ENCODE measurements at regions not wholly inside any gene's neighbourhood (a gene's known extent, or its start where the extent isn't known, plus 50 kb on each side); places are given as distances from the start of the nearest gene placed in this dataset.

DNA sequence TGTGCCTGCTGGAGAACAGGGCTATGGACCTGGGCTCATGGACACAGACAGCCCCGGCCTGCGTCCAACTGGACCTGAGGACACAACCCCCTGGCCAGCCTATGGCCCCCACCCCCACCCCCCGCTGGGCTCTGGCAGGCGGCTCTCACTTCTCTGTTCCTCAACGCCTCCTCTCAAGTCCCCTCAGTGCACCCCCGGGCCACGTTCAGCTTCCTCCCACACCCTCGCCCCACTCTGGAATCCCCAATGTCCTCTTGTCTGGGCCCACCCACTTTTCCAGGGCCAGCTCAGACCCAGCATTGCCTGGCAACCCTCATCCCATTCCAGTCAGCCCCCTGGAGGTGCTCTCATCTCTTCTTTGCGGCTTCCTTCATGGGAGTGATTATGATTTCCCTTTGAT, 130.2 kb upstream of the SPACA7 start:
- DNase-seq (peak; percentile 34), ATAC-seq (no peak)
- no peaks in the 10 kb centered on the region for H3K36me3 ChIP-seq
- no peaks in the 10 kb centered on the region for H3K9me3 ChIP-seq
- intact Hi-C loops (cut with DNase I) = no loop called here
- no peaks in the 10 kb centered on the region for H3K27me3 ChIP-seq
- no peak overlapping the region for H3K4me3 ChIP-seq
- no peaks in the 10 kb centered on the region for H3K4me1 ChIP-seq
- no peak overlapping the region for H3K27ac ChIP-seq
- TF ChIP-seq, protein P1, sequence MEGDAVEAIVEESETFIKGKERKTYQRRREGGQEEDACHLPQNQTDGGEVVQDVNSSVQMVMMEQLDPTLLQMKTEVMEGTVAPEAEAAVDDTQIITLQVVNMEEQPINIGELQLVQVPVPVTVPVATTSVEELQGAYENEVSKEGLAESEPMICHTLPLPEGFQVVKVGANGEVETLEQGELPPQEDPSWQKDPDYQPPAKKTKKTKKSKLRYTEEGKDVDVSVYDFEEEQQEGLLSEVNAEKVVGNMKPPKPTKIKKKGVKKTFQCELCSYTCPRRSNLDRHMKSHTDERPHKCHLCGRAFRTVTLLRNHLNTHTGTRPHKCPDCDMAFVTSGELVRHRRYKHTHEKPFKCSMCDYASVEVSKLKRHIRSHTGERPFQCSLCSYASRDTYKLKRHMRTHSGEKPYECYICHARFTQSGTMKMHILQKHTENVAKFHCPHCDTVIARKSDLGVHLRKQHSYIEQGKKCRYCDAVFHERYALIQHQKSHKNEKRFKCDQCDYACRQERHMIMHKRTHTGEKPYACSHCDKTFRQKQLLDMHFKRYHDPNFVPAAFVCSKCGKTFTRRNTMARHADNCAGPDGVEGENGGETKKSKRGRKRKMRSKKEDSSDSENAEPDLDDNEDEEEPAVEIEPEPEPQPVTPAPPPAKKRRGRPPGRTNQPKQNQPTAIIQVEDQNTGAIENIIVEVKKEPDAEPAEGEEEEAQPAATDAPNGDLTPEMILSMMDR (IDR thresholded peaks at IDR 0.05) = no peak

- DNase-seq = peak; percentile 57
- intact Hi-C loops (cut with DNase I) = no loop called here
- TF ChIP-seq, protein P1 (IDR thresholded peaks at IDR 0.05) = no peak
- H3K27me3 ChIP-seq = peaks cover 4% of the 10 kb centered on the region
- H3K36me3 ChIP-seq = no peaks in the 10 kb centered on the region
- ATAC-seq = no peak
- no peaks in the 10 kb centered on the region for H3K4me1 ChIP-seq
- no peak overlapping the region for H3K27ac ChIP-seq
- H3K4me3 ChIP-seq = no peak overlapping the region
- H3K9me3 ChIP-seq = no peaks in the 10 kb centered on the region
Observed at GRCh38 chr13:112246731-112247470, 129.3 kb upstream of the SPACA7 start.

DNA sequence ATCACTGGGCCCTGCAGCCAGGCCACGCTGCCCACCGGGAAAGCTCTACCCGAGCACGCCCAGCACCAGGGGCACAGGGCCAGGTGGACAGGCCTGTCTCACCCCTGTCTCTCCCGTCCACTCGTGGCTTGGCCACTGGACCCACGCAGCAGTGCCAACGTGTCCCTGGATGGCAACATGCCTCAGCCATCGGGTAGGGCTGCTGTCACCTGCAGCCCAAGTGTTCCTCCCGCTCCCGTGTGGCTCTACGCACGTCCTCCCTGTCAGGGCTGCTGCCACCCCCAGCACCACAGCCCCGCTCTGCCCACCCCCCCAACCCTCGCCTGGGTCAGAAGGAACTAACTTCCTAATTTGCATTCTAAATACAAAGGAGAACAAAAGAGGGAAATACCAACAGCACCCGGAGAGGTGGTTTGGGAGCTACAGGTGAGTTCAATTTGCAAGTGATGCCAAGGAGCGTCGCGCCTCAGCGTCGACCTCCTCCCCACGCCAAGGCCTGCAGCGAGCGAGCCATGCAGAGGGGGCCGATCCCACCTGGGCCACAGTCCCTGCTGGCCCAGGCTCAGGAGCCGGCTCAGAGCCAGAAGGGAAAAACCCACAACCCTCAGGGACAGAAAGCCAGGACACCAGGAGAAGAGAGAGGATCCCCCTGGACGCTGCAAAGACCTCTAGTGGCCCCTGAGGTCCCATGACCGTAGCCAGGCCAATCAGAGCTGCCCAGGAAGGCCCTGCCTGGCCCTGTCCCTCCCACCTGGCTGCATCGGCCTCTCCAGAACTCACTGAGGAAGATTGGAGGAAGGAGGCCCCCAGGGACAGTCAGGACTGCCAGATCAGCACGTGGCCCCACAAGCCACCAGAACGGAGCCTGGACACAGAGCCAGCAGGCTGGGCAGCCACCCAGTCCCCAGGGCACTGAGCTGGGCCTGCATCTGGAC, 128.4 kb upstream of the SPACA7 start:
- H3K36me3 ChIP-seq = no peaks in the 10 kb centered on the region
- ATAC-seq (no peak), DNase-seq (peak; percentile 52)
- intact Hi-C loops (cut with DNase I) = no loop called here
- no peaks in the 10 kb centered on the region for H3K9me3 ChIP-seq
- H3K27me3 ChIP-seq = peaks cover 4% of the 10 kb centered on the region
- no peak overlapping the region for H3K4me3 ChIP-seq
- no peak overlapping the region for H3K27ac ChIP-seq
- TF ChIP-seq, protein P1 (IDR thresholded peaks at IDR 0.05) = no peak
- no peaks in the 10 kb centered on the region for H3K4me1 ChIP-seq

DNA sequence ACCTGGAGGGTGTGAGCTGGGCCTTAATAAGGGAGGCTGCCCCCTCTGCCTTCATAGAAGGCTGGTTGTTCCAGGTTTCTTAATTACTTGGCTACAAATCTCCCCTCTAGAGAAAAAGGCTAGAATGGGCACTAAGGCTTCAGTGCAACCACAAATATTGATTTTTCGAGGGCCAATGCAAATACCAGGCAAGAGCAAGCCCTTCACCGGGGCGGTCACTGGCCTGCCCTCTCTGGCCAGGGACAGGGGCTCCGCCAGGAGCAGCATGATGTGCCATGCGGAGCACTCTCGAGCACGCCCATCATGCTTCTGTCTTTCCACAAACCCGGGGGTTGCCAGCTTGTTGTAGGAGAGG, 127.8 kb upstream of the SPACA7 start:
- Histone ChIP-seq H3K36me3 (no peaks in the 10 kb centered on the region), H3K27ac (no peak overlapping the region), H3K4me1 (no peaks in the 10 kb centered on the region), H3K4me3 (no peak overlapping the region), H3K9me3 (no peaks in the 10 kb centered on the region), H3K27me3 (peaks cover 6% of the 10 kb centered on the region)
- TF ChIP-seq, protein P1 (IDR thresholded peaks at IDR 0.05) = no peak
- peak; percentile 53 for DNase-seq
- ATAC-seq = no peak
- intact Hi-C loops (cut with DNase I) = no loop called here

GRCh38 chr13:112248862-112249592, 127.1 kb upstream of the SPACA7 start:
- intact Hi-C loops (cut with DNase I) = no loop called here
- H3K27ac ChIP-seq = no peak overlapping the region
- H3K4me3 ChIP-seq = no peak overlapping the region
- peak; percentile 42 for DNase-seq
- peaks cover 12% of the 10 kb centered on the region for H3K27me3 ChIP-seq
- H3K9me3 ChIP-seq = no peaks in the 10 kb centered on the region
- no peaks in the 10 kb centered on the region for H3K4me1 ChIP-seq
- TF ChIP-seq, protein P1 (IDR thresholded peaks at IDR 0.05) = no peak
- no peak for ATAC-seq
- H3K36me3 ChIP-seq = no peaks in the 10 kb centered on the region

All from upper lobe of right lung (tissue), 1 donor.